ENCODE measurements at regions not wholly inside any gene's neighbourhood (a gene's known extent, or its start where the extent isn't known, plus 50 kb on each side); places are given as distances from the start of the nearest gene placed in this dataset.

GRCh38 chr9:106350777-106351176 lies 512.2 kb upstream of the ZNF462 start:
- TF ChIP-seq TAF1 (IDR thresholded peaks at IDR 0.05; ENCODE audit: borderline replicate concordance, insufficient read depth, low read length) (no peak), SIN3A (IDR thresholded peaks at IDR 0.05; ENCODE audit: borderline replicate concordance, insufficient read depth, low read length) (no peak)

- no peak for TF ChIP-seq TAF1 (IDR thresholded peaks at IDR 0.05; ENCODE audit: borderline replicate concordance, insufficient read depth, low read length)
- no peak for TF ChIP-seq FOXP2 (optimal IDR thresholded peaks at IDR 0.05; ENCODE audit: borderline replicate concordance, extremely low read depth, extremely low read length, insufficient read depth)
- no peak for TF ChIP-seq REST (IDR thresholded peaks at IDR 0.05; ENCODE audit: insufficient read depth in 1 of 2, low read depth in 2 of 2, low read length in 2 of 2)
- no peak for TF ChIP-seq POLR2AphosphoS5 (IDR thresholded peaks at IDR 0.05; ENCODE audit: low read depth, low read length)
- TF ChIP-seq SIN3A (IDR thresholded peaks at IDR 0.05; ENCODE audit: borderline replicate concordance, insufficient read depth, low read length): no peak
Observed at GRCh38 chr9:106356924-106357323, 506.0 kb upstream of the ZNF462 start.

GRCh38 chr9:106358331-106358730 lies 504.6 kb upstream of the ZNF462 start:
- no peak for TF ChIP-seq TAF1 (IDR thresholded peaks at IDR 0.05; ENCODE audit: borderline replicate concordance, insufficient read depth, low read length)

GRCh38 chr9:106376689-106377088 lies 486.3 kb upstream of the ZNF462 start:
- TF ChIP-seq TAF1 (IDR thresholded peaks at IDR 0.05; ENCODE audit: borderline replicate concordance, insufficient read depth, low read length) (no peak), SIN3A (IDR thresholded peaks at IDR 0.05; ENCODE audit: borderline replicate concordance, insufficient read depth, low read length) (no peak), POLR2AphosphoS5 (IDR thresholded peaks at IDR 0.05; ENCODE audit: low read depth, low read length) (no peak), REST (IDR thresholded peaks at IDR 0.05; ENCODE audit: insufficient read depth in 1 of 2, low read depth in 2 of 2, low read length in 2 of 2) (no peak), FOXP2 (optimal IDR thresholded peaks at IDR 0.05; ENCODE audit: borderline replicate concordance, extremely low read depth, extremely low read length, insufficient read depth) (no peak)

- TF ChIP-seq POLR2AphosphoS5 (IDR thresholded peaks at IDR 0.05; ENCODE audit: low read depth, low read length) (no peak), SIN3A (IDR thresholded peaks at IDR 0.05; ENCODE audit: borderline replicate concordance, insufficient read depth, low read length) (no peak), FOXP2 (optimal IDR thresholded peaks at IDR 0.05; ENCODE audit: borderline replicate concordance, extremely low read depth, extremely low read length, insufficient read depth) (no peak), TAF1 (IDR thresholded peaks at IDR 0.05; ENCODE audit: borderline replicate concordance, insufficient read depth, low read length) (no peak), REST (IDR thresholded peaks at IDR 0.05; ENCODE audit: insufficient read depth in 1 of 2, low read depth in 2 of 2, low read length in 2 of 2) (no peak)
Observed at GRCh38 chr9:106383072-106383471, 479.9 kb upstream of the ZNF462 start.

- TF ChIP-seq POLR2AphosphoS5 (IDR thresholded peaks at IDR 0.05; ENCODE audit: low read depth, low read length): no peak
- no peak for TF ChIP-seq FOXP2 (optimal IDR thresholded peaks at IDR 0.05; ENCODE audit: borderline replicate concordance, extremely low read depth, extremely low read length, insufficient read depth)
- TF ChIP-seq TAF1 (IDR thresholded peaks at IDR 0.05; ENCODE audit: borderline replicate concordance, insufficient read depth, low read length): no peak
- no peak for TF ChIP-seq SIN3A (IDR thresholded peaks at IDR 0.05; ENCODE audit: borderline replicate concordance, insufficient read depth, low read length)
- TF ChIP-seq REST (IDR thresholded peaks at IDR 0.05; ENCODE audit: insufficient read depth in 1 of 2, low read depth in 2 of 2, low read length in 2 of 2): no peak
Observed at GRCh38 chr9:106387965-106388364, 475.0 kb upstream of the ZNF462 start.

All from PFSK-1 (cell line).